Panc1 (cell line): ENCODE measurements at regions not wholly inside any gene's neighbourhood (a gene's known extent, or its start where the extent isn't known, plus 50 kb on each side); places are given as distances from the start of the nearest gene placed in this dataset.

Experiments used
- ATAC-seq: fragments of 200-7000 bp; cut with Tn5 transposase; 2 replicates; pipeline ENCODE4 v1.9.1; 2020; ENCODE audit warnings: mild to moderate bottlenecking, moderate library complexity
- BruUV-seq: library from RNA; stranded (reverse); fragments of 400-500 nt; replicated peaks from 2 replicates; lab custom pipeline; 2021; lab: Mats Ljungman, UMichigan
- CTCF ChIA-PET: fragments of 300-600 bp; sonication (Branson Sonifier 250); formaldehyde crosslinking; loops from one replicate; lab custom pipeline; 2022; ENCODE audit warnings: antibody characterized with exemption; lab: Charles Lee
- POLR2A ChIA-PET: fragments of 300-600 bp; sonication (Branson Sonifier 250); formaldehyde crosslinking; loops from one replicate; lab custom pipeline; 2022; ENCODE audit warnings: antibody characterized with exemption; lab: Charles Lee
- DNase-seq: peaks from one replicate; pipeline ENCODE4 v3.0.0-alpha.2; 2010; ENCODE audit warnings: low read depth, low spot score
- H3K27ac ChIP-seq: 2 replicates; pipeline ENCODE4 v1.5.1; 2011; ENCODE audit warnings: mild to moderate bottlenecking, low read length, inconsistent platforms
- H3K27me3 ChIP-seq: fragments of 200-500 bp; sonication (Bioruptor generic); 2 replicates; pipeline ENCODE4 v1.6.0; 2014; ENCODE audit warnings: low read length, inconsistent platforms; ENCODE audit not compliant: control insufficient read depth, insufficient read depth
- H3K36me3 ChIP-seq: fragments of 200-500 bp; sonication (Bioruptor generic); 2 replicates; pipeline ENCODE4 v1.5.1; 2014; ENCODE audit warnings: inconsistent platforms, mild to moderate bottlenecking, low read length, moderate library complexity; ENCODE audit not compliant: control insufficient read depth, insufficient read depth
- H3K4me1 ChIP-seq: 2 replicates; pipeline ENCODE4 v1.5.1; 2011; ENCODE audit warnings: inconsistent platforms, mild to moderate bottlenecking, low read length, moderate library complexity; ENCODE audit not compliant: control insufficient read depth, insufficient read depth
- H3K4me3 ChIP-seq, 2 experiments: 2 replicates each; pipeline ENCODE4 v1.5.1; 2011 to 2012; ENCODE audit warnings: low read depth in 2 of 2, low read length in 2 of 2, mild to moderate bottlenecking in 2 of 2, inconsistent platforms in 1 of 2, moderate library complexity in 1 of 2
- H3K9me3 ChIP-seq: fragments of 200-500 bp; sonication (Bioruptor generic); 2 replicates; pipeline ENCODE4 v1.5.1; 2014; ENCODE audit warnings: low read depth, mild to moderate bottlenecking, inconsistent platforms, low read length, moderate library complexity; ENCODE audit not compliant: control insufficient read depth, insufficient read depth
- POLR2AphosphoS5 ChIP-seq: IDR thresholded peaks from 2 replicates; pipeline ENCODE4 v1.6.1; 2012; ENCODE audit warnings: mild to moderate bottlenecking, low read depth, low read length, moderate library complexity
- SIN3A ChIP-seq: IDR thresholded peaks from 2 replicates; pipeline ENCODE4 v1.6.1; 2012; ENCODE audit warnings: low read depth, mild to moderate bottlenecking, low read length, moderate library complexity, borderline replicate concordance; ENCODE audit not compliant: insufficient read depth
- TCF7L2 ChIP-seq: IDR thresholded peaks from 2 replicates; pipeline ENCODE4 v1.6.1; 2011; ENCODE audit warnings: mild to moderate bottlenecking, low read depth, low read length, inconsistent platforms
- in situ Hi-C: cut with HindIII; loops from 2 replicates; pipeline ENCODE4 v1.10.0; 2016; ENCODE audit warnings: low sequenced_read_pairs, low pct_unique_long_range_greater_than_20kb
- intact Hi-C: fragments of 100-400 bp; cut with micrococcal nuclease; formaldehyde crosslinking; loops from one replicate; pipeline ENCODE4 v1.10.0; 2022; ENCODE audit not compliant: unreplicated experiment
- TF ChIP-seq, protein P1 (sequence below), 2 experiments: IDR thresholded peaks; 2 replicates each; pipeline ENCODE4 v1.6.1; 2011 to 2012; ENCODE audit warnings: low read depth in 2 of 2, control low read depth in 1 of 2, low read length in 1 of 2, mild to moderate bottlenecking in 1 of 2, moderate library complexity in 1 of 2; ENCODE audit not compliant: insufficient read depth in 1 of 2
- TF ChIP-seq, protein P2 (sequence below): fragments of 450-650 bp; IDR thresholded peaks from 2 replicates; pipeline ENCODE4 v1.5.1; 2017; ENCODE audit warnings: mild to moderate bottlenecking

DNA sequence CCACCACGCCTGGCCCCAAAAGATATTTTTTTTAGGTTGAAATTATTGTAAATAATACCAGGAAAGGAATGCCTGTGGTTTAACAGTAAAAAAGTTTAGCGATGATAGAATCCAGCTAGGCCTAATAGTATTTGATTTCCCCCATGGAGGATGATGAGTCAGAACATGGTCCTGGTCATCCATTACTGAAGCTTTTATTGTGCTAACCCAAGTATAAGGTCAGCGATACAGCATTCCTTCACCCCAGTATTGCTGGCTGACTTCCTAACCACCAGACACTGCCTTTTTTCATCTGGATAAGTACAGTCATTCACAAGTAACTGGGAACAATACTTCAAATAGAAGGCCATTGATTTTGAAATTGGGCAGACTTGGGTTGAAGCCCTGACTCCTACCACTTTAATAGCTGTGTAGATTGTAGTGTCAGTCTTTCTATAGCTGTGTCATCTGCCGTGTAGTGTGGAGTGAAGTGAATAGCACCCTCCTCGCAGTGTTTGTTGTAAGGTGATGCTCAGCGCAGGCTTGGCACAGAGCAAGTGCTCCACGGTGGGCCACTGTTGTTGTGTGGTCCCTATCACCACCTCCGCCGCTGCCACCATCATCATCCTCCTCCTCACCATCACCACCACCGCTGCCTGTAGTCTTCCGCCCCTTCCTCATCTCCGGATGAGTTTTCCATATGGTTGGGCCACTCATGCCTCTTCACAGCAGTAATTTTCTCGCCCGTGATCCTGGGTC is 436.0 kb upstream of the TPM1 start:
- Histone ChIP-seq H3K4me3 (no peak overlapping the region), H3K36me3 (no peaks in the 10 kb centered on the region), H3K4me1 (peaks cover 4% of the 10 kb centered on the region; the same call in 1 of the 2 replicates), H3K27me3 (no peaks in the 10 kb centered on the region), H3K27ac (no peak overlapping the region), H3K9me3 (no peaks in the 10 kb centered on the region)
- no peak for TF ChIP-seq TCF7L2
- TF ChIP-seq, protein P1, sequence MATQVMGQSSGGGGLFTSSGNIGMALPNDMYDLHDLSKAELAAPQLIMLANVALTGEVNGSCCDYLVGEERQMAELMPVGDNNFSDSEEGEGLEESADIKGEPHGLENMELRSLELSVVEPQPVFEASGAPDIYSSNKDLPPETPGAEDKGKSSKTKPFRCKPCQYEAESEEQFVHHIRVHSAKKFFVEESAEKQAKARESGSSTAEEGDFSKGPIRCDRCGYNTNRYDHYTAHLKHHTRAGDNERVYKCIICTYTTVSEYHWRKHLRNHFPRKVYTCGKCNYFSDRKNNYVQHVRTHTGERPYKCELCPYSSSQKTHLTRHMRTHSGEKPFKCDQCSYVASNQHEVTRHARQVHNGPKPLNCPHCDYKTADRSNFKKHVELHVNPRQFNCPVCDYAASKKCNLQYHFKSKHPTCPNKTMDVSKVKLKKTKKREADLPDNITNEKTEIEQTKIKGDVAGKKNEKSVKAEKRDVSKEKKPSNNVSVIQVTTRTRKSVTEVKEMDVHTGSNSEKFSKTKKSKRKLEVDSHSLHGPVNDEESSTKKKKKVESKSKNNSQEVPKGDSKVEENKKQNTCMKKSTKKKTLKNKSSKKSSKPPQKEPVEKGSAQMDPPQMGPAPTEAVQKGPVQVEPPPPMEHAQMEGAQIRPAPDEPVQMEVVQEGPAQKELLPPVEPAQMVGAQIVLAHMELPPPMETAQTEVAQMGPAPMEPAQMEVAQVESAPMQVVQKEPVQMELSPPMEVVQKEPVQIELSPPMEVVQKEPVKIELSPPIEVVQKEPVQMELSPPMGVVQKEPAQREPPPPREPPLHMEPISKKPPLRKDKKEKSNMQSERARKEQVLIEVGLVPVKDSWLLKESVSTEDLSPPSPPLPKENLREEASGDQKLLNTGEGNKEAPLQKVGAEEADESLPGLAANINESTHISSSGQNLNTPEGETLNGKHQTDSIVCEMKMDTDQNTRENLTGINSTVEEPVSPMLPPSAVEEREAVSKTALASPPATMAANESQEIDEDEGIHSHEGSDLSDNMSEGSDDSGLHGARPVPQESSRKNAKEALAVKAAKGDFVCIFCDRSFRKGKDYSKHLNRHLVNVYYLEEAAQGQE (IDR thresholded peaks at IDR 0.05; ENCODE audit: insufficient read depth in 1 of 2, low read depth in 2 of 2, low read length in 1 of 2), result no peak
- TF ChIP-seq, protein P2, sequence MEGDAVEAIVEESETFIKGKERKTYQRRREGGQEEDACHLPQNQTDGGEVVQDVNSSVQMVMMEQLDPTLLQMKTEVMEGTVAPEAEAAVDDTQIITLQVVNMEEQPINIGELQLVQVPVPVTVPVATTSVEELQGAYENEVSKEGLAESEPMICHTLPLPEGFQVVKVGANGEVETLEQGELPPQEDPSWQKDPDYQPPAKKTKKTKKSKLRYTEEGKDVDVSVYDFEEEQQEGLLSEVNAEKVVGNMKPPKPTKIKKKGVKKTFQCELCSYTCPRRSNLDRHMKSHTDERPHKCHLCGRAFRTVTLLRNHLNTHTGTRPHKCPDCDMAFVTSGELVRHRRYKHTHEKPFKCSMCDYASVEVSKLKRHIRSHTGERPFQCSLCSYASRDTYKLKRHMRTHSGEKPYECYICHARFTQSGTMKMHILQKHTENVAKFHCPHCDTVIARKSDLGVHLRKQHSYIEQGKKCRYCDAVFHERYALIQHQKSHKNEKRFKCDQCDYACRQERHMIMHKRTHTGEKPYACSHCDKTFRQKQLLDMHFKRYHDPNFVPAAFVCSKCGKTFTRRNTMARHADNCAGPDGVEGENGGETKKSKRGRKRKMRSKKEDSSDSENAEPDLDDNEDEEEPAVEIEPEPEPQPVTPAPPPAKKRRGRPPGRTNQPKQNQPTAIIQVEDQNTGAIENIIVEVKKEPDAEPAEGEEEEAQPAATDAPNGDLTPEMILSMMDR, result no peak
- TF ChIP-seq SIN3A, result no peak
- no peak for TF ChIP-seq POLR2AphosphoS5
- ATAC-seq (peak; percentile 88), DNase-seq (no peak)
- ChIA-PET CTCF (no interaction called here), POLR2A (no interaction called here)
- intact Hi-C loops, result no loop called here
- BruUV-seq, result no TSS peak
- in situ Hi-C loops, result no loop called here

DNA sequence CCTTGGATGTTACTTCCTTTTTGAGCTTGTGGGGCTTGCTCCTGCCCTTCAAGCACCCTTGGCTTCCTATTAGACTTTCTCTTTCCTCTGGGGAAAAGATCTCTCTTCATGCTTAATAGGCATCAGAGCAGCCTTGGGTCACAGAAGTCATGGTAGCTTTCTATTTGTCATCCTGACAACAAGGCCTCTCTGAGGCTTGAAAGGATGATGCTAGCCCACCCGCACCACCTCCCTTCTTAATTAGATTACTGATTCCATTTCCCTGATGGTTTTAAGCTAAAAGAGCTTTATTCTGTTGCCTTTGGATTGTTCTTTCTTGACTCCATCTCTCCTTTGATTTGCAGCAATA is 435.5 kb upstream of the TPM1 start:
- BruUV-seq, result no TSS peak
- Histone ChIP-seq H3K4me1 (peaks cover under 1% of the 10 kb centered on the region; the same call in 1 of the 2 replicates), H3K27ac (0 out of 2 replicates have a peak overlapping the region, but pooled peaks have one; percentile 15), H3K27me3 (no peaks in the 10 kb centered on the region), H3K4me3 (no peak overlapping the region), H3K9me3 (no peaks in the 10 kb centered on the region), H3K36me3 (no peaks in the 10 kb centered on the region)
- ChIA-PET CTCF (no interaction called here), POLR2A (no interaction called here)
- ATAC-seq (no peak), DNase-seq (no peak)
- TF ChIP-seq, protein P2, result no peak
- no peak for TF ChIP-seq POLR2AphosphoS5
- no peak for TF ChIP-seq SIN3A
- TF ChIP-seq TCF7L2, result no peak
- TF ChIP-seq, protein P1 (IDR thresholded peaks at IDR 0.05; ENCODE audit: insufficient read depth in 1 of 2, low read depth in 2 of 2, low read length in 1 of 2), result no peak
- in situ Hi-C loops (no loop called here), intact Hi-C loops (no loop called here)
